Hindlimb muscle (tissue), 1 donor: ENCODE measurements at regions not wholly inside any gene's neighbourhood (a gene's known extent, or its start where the extent isn't known, plus 50 kb on each side); places are given as distances from the start of the nearest gene placed in this dataset.
A peak's percentile ranks its signal among the peaks of the same experiment; 100 is the strongest.

Experiments used
- DNase-seq: peaks from one replicate; pipeline ENCODE4 v3.0.0-alpha.2; 2013

GRCh38 chr2:42865884-42866881 is 73.8 kb upstream of the HAAO start:
- DNase-seq, result peak; percentile 71

GRCh38 chr2:42864641-42865280 is 72.4 kb upstream of the HAAO start:
- no peak for DNase-seq

GRCh38 chr2:42864222-42864621 is 71.8 kb upstream of the HAAO start:
- no peak for DNase-seq

- no peak for DNase-seq
These were observed 71.4 kb upstream of the HAAO start for GRCh38 chr2:42863751-42864150.

- DNase-seq, result no peak
These were observed 70.9 kb upstream of the HAAO start for GRCh38 chr2:42863320-42863719.

- DNase-seq, result no peak
These were observed 70.3 kb upstream of the HAAO start for GRCh38 chr2:42862669-42863185.

GRCh38 chr2:42861321-42861720 is 68.9 kb upstream of the HAAO start:
- DNase-seq, result no peak

- no peak for DNase-seq
These were observed 68.1 kb upstream of the HAAO start for GRCh38 chr2:42860319-42861094.

GRCh38 chr2:42859791-42860190 is 67.4 kb upstream of the HAAO start:
- DNase-seq, result no peak

GRCh38 chr2:42859006-42859552 is 66.7 kb upstream of the HAAO start:
- peak; percentile 76 for DNase-seq

GRCh38 chr2:42858140-42859005 is 66.0 kb upstream of the HAAO start:
- no peak for DNase-seq

GRCh38 chr2:42856891-42857632 is 64.7 kb upstream of the HAAO start:
- DNase-seq, result no peak

GRCh38 chr2:42856106-42856860 is 63.9 kb upstream of the HAAO start:
- DNase-seq, result no peak

- no peak for DNase-seq
These were observed 63.0 kb upstream of the HAAO start for GRCh38 chr2:42855221-42855970.

- peak; percentile 63 for DNase-seq
These were observed 61.9 kb upstream of the HAAO start for GRCh38 chr2:42854207-42854818.

- no peak for DNase-seq
These were observed 61.3 kb upstream of the HAAO start for GRCh38 chr2:42853549-42854206.

GRCh38 chr2:42852798-42853197 is 60.4 kb upstream of the HAAO start:
- no peak for DNase-seq

- no peak for DNase-seq
These were observed 59.4 kb upstream of the HAAO start for GRCh38 chr2:42851740-42852250.
